ENCODE measurements at regions not wholly inside any gene's neighbourhood (a gene's known extent, or its start where the extent isn't known, plus 50 kb on each side); places are given as distances from the start of the nearest gene placed in this dataset.

DNA sequence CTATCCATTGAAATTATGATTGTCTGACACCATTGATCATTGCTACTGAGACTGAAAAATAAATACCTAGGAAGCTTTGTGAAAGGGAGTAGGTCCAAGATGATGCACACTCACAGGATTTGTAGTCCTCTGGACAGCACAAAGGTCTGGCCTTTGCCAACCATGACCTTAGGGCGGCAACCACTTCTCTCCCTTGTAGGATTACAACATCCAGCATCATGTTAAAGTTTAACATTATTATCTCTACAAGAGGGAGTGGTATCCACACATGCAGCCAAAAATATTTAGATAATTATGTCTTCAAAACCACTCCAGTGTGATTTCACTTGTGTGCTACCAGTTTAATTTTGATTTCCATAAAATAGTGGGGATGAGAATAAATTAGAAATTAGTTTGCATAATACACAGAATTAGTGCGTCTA lies 51.1 kb upstream of the NHSL1 start:
- DNase-seq = no peak

DNA sequence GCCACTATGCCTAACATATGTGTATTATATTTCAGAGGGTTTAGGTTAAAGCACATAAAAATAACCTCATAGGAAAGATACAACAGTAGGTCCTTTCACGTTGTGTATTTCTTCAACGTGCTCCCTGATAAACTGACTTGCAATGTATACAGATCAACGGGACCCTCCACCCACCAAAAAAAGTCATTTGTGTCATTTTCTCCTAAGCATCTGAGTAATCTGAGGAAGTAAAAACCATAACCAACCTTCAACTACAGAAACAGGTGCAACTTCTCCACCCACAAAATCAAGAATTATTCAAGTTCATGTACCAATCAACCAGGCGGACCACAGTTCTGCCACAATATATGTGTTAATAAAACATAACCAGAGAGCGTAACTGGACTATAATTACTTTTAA lies 54.9 kb upstream of the NHSL1 start:
- DNase-seq = no peak

GRCh38 chr6:138555421-138555988 lies 56.2 kb upstream of the NHSL1 start:
- no peak for DNase-seq

GRCh38 chr6:138557147-138557546 lies 57.9 kb upstream of the NHSL1 start:
- DNase-seq = no peak

GRCh38 chr6:138559143-138559542 lies 59.8 kb upstream of the NHSL1 start:
- no peak for DNase-seq

GRCh38 chr6:138560130-138560860 lies 61.0 kb upstream of the NHSL1 start:
- DNase-seq = no peak

DNA sequence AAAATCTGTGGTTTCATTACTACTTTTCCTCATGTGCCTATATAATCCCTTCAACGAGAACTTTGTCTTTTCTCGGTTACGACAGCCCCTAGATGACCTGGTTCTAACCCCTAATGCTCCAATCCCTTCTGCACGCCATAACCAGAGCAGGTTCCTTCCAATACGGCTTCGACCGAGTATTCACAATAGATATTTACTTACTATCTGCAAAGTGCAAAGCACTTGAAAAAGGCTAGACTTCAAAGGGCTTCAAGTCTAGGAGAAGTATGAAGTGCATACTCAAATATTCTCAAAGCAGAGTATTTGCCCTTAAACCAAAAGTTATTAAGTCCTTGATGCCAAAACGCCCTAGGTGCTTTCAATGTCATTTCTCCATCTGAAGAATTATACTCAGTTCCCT lies 63.4 kb upstream of the NHSL1 start:
- DNase-seq = peak; percentile 82

GRCh38 chr6:138563231-138563630 lies 63.9 kb upstream of the NHSL1 start:
- peak; percentile 58 for DNase-seq

DNA sequence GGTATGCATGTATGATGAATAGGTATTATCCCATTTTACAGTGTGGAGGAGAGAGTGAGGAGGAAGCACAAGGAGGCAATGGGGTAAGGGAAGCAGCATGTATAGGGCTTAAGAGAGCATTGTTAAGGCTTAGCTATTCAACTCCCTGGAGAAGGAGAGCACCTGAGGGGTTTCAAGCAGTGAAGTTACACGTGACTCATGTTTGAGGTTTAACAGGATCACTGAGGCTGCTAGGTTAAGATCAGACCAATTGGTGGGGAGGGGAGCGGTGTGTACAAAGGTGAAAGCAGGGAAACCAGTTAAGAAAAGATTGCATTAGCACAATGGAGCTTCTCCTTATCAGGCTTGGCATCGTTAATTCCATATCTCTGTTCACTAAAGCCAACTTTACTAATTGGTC lies 64.4 kb upstream of the NHSL1 start:
- DNase-seq = no peak

- DNase-seq = no peak
Observed at GRCh38 chr6:138564170-138564721, 65.0 kb upstream of the NHSL1 start.

DNA sequence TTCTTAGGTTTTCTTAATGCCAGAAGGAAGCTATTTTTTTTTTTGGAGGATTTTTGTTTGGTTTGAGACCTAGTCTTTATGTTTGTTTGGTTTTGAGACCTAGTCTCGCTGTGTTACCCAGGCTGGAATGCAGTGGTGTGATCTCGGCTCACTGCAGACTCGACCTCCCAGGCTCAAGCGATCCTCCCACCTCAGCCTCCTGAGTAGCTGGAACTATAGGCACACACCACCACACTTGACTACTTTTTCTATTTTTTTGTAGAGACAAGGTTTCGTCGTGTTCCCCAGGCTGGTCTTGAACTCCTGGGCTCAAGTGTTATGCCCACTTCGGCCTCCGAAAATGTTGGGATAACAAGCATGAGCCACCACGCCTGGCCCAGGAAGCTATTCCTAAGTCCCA lies 67.8 kb upstream of the NHSL1 start:
- DNase-seq = no peak

GRCh38 chr6:138568997-138569396 lies 69.7 kb upstream of the NHSL1 start:
- DNase-seq = no peak

DNA sequence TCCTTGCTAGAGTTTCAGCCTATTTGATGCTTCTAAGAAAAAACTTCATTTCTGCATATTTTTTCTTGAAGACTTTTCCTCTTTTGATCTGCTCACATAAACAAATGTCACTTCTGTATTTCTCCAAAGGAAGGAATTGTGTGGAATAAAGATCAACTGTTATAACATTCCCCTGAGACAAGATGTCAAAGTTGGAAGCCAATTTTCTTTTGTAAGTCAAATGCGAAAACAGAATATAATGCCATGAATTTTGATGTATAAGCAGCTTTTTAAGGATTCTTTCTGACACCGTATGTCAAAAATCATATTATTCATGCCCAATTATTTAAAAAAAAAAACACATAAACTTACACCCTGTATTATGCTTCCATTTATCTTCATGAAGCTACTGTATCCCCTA lies 70.3 kb upstream of the NHSL1 start:
- DNase-seq = no peak

DNA sequence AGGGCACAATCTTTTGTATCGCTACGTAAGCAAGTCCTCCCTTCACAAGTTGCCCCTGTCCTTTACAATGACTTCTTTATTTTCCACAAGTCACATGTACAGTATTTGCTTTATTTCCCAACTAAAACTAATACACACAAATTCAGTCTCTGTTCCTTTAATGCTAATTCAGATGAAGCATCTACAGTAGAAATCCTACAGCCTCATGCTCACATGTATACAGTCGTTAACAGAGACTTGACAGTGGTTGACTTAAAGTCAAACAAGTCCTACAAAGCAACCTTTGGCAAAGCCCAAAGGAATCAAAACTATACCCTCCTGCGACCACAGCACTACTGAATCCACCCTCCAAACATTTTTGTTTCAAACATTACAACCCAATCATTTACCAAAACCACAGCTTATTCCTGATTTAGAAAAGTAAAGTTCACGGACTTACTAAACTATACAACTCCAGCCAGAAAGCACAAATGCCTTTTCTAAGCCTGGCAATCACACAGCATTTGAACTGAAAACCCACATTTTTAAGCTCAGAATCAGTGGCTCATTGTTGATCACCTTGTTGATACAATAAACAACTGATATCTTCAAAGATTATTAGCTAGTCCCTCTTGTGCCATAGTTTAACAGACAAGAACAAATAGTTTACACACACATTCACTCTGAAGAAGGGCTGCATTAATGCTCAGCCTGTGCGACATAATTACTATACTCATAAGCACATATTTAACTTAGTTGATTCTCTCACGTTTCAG lies 70.9 kb upstream of the NHSL1 start:
- no peak for DNase-seq

GRCh38 chr6:138570725-138571029 lies 71.4 kb upstream of the NHSL1 start:
- DNase-seq = no peak

- no peak for DNase-seq
Observed at GRCh38 chr6:138571181-138571580, 71.9 kb upstream of the NHSL1 start.

DNA sequence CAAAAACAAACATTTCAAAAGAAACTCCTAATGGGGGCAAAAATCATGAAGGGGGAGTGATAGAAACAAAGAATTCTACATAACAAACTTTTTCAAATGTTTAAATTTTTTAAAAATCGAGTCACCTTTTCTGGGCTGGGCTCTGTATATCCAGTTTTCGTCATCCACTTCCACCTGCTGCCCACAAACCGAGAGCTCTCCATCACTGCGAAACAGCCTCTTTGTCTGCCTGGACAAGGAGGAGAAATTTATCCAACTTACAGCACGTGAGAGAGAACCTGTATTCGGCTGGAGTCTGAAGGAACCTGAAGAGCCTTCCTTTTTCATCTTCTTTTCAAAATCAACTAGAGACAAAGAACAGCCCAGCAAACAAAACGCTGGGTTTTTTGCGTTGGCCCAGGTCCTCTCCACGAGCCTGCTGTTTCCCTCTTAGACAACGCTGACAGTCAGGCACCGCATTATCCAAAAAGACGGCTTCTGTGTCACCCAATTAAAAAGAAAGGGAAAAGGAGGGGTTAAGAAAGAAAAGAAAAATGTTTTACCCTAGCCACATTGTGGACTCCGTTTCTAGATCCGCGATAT lies 72.4 kb upstream of the NHSL1 start:
- peak; percentile 54 for DNase-seq

DNA sequence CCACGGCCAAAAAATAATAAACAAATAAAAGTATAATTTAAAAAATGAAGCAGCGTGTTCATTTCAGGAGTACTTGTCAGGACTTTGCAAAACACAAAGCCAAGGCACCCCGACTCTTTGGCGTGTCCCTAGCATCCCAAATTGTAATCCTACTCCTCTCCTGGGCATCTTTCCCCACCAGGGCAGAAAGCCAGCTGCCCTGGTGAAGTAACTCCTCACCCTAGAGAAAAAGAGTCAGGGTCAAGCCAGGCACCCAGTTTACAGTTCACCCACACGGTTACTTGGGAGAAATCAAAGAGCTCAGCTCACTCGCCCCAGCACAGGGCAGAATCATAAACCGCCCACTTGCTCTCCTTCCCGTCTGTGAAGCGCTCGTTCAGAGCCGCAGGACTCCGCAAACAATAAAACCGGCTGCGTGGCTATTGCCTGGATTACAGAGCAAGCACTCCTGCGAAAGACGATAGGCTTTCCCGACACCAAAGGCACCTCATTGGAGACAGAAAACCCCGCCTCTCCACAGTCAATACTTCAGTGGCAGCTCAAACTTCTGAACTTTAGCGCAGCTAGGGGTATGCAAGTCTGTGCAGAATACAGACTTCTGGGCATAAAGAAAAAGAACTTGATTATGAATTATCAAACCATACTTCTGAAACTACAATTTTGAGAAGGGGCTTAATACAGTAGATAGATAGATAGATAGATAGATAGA lies 73.0 kb upstream of the NHSL1 start:
- peak; percentile 78 for DNase-seq

DNA sequence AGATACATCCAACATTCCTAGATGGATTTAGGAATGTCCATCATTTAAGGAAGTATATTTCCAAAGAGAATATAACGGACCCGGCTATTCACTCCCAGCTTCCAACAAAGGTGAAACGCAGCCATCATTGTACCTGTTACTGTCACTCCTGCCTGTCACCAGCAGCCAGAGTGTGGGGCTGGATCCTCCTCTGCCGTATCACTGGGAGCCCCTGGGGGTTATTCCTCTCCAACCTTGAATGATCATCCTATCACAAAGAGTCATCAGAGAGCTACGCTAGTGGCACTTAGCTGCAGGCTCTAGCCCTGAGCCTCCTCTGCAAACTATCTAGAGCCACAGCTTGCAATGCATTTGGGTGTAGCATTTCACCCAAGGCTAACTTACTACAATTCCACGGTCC lies 73.6 kb upstream of the NHSL1 start:
- DNase-seq = no peak

GRCh38 chr6:138575257-138575656 lies 76.0 kb upstream of the NHSL1 start:
- no peak for DNase-seq

DNA sequence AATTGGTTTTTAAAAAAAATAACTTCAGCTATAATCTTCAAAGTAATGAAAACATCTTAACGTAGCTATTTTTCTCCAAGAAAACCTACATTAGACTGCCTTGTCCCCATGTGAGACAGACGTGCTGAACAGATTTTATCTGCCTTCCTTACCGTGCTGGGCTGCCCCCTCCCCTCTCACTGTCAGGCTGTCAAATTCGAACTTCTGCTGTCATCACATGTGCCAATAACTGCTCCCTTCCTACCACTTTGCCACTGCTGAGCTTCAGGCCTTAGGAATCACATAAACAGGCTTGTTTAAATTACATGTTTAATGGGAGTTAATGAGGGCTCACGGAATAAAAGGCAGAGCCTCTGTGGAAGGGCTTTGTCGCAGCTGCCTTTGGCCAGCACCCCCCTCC lies 77.0 kb upstream of the NHSL1 start:
- no peak for DNase-seq

DNA sequence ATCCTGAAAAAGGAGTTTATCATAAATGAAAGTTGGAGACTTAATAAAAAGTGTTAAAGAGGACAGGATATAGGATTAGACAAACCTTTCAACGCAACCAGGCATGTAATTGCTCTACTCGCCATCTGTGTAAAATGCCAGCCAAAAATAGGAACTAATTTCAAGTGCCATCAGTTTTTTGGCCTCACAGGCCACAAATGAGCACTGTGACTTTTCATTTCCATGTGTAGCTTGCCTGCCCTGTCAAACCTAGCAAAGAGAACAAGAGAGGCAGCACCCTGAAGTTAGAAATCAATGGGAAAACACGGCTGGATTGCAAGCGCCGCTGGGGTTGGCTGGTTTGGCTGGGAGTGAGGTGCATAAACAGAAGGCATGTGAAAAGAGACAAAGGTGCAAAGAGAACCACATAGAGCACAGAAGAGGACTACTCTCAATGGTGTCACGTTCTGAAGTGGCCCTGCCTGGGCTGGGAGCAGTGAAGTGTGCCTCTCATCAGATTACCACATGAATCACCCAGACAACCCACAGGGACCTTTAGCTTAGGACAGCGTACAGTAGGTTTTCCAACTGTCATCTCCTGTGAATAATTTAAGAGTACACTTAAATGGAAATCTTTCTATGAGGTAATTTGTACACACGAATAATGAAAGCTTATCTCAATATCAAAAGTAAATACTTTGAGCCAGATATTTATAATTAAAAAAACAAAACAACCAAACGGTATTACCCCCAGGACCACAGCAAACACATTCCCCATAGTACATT lies 78.0 kb upstream of the NHSL1 start:
- DNase-seq = peak; percentile 92
